ENCODE measurements at regions not wholly inside any gene's neighbourhood (a gene's known extent, or its start where the extent isn't known, plus 50 kb on each side); places are given as distances from the start of the nearest gene placed in this dataset.
"Not testable (repeated sequence)": the region's sequence is repeated elsewhere in the genome, so short reads cannot be mapped to it uniquely, and the experiment has no call there.

- no peak for DNase-seq
Measured at GRCh38 chr2:194915485-194915884, 741.5 kb upstream of the SLC39A10 start.

GRCh38 chr2:194907569-194907968, 749.5 kb upstream of the SLC39A10 start:
- no peak for DNase-seq

- DNase-seq, result no peak
Measured at GRCh38 chr2:194896871-194897270, 760.2 kb upstream of the SLC39A10 start.

- no peak for DNase-seq
Measured at GRCh38 chr2:194883711-194884110, 773.3 kb upstream of the SLC39A10 start.

- DNase-seq, result no peak
Measured at GRCh38 chr2:194870974-194871535, 786.0 kb upstream of the SLC39A10 start.

- DNase-seq, result peak; percentile 58
Measured at GRCh38 chr2:194867328-194867727, 789.7 kb upstream of the SLC39A10 start.

GRCh38 chr2:194854941-194855340, 802.1 kb upstream of the SLC39A10 start:
- no peak for DNase-seq

GRCh38 chr2:194842871-194843270, 814.2 kb upstream of the SLC39A10 start:
- no peak for DNase-seq

GRCh38 chr2:194834371-194834770, 822.7 kb upstream of the SLC39A10 start:
- not testable (repeated sequence) for DNase-seq

- no peak for DNase-seq
Measured at GRCh38 chr2:194826241-194826640, 830.8 kb upstream of the SLC39A10 start.

GRCh38 chr2:194824450-194824849, 832.6 kb upstream of the SLC39A10 start:
- DNase-seq, result no peak

- no peak for DNase-seq
Measured at GRCh38 chr2:194822657-194823056, 834.4 kb upstream of the SLC39A10 start.

GRCh38 chr2:194822097-194822496, 834.9 kb upstream of the SLC39A10 start:
- DNase-seq, result no peak

GRCh38 chr2:194819367-194819766, 837.7 kb upstream of the SLC39A10 start:
- peak; percentile 24 for DNase-seq

- no peak for DNase-seq
Measured at GRCh38 chr2:194815475-194815874, 841.6 kb upstream of the SLC39A10 start.

- DNase-seq, result no peak
Measured at GRCh38 chr2:194802589-194802988, 854.4 kb upstream of the SLC39A10 start.

- not testable (repeated sequence) for DNase-seq
Measured at GRCh38 chr2:194787071-194787470, 870.0 kb upstream of the SLC39A10 start.

GRCh38 chr2:194771394-194771793, 885.6 kb upstream of the SLC39A10 start:
- not testable (repeated sequence) for DNase-seq

GRCh38 chr2:194769030-194769429, 888.0 kb upstream of the SLC39A10 start:
- DNase-seq, result no peak

- peak; percentile 87 for DNase-seq
Measured at GRCh38 chr2:194765723-194766122, 891.3 kb upstream of the SLC39A10 start.

GRCh38 chr2:194750926-194751325, 906.1 kb upstream of the SLC39A10 start:
- no peak for DNase-seq

- DNase-seq, result peak; percentile 25
Measured at GRCh38 chr2:194745557-194746146, 911.4 kb upstream of the SLC39A10 start.

GRCh38 chr2:194742706-194743105, 914.3 kb upstream of the SLC39A10 start:
- no peak for DNase-seq

GRCh38 chr2:194739217-194739616, 917.8 kb upstream of the SLC39A10 start:
- no peak for DNase-seq
